K562 (cell line): ENCODE measurements at regions not wholly inside any gene's neighbourhood (a gene's known extent, or its start where the extent isn't known, plus 50 kb on each side); places are given as distances from the start of the nearest gene placed in this dataset.

Experiments
- ATAC-seq: fragments of 200-7000 bp; cut with Tn5 transposase; 3 replicates; pipeline ENCODE4 v1.9.1; 2020; ENCODE audit warnings: moderate library complexity
- BruUV-seq: library from RNA; stranded (reverse); fragments of 400-500 nt; replicated peaks from 2 replicates; lab custom pipeline; 2021; lab: Mats Ljungman, UMichigan
- CTCF ChIA-PET: fragments of 300-600 bp; formaldehyde crosslinking; extraction: SDS; loops from one replicate; lab custom pipeline; 2021; ENCODE audit warnings: low intra/inter-chr PET ratio; lab: Yijun Ruan, JAX
- POLR2A ChIA-PET: fragments of 300-600, 350-650 bp; sonication (Branson Sonifier 250); formaldehyde crosslinking; extraction: SDS; loops from one replicate; lab custom pipeline; 2021; ENCODE audit warnings: antibody characterized with exemption, inconsistent platforms; lab: Yijun Ruan, JAX
- DNase-seq, 4 experiments: peaks; one replicate each; pipeline versions ENCODE4 v3.0.0 to v3.0.0-alpha.2; 2011 to 2018; ENCODE audit warnings: low spot score in 3 of 4, mixed read lengths in 3 of 4; ENCODE audit errors: extremely low read depth in 1 of 4
- FAIRE-seq: peaks from 2 replicates; lab custom pipeline; 2011; peaks lifted over from hg19 to GRCh38; lab: Jason Lieb, UNC
- H2AFZ ChIP-seq: 2 replicates; pipeline ENCODE4 v1.6.0; 2011; ENCODE audit warnings: low read depth, low read length, control low read depth, inconsistent platforms
- H3K27ac ChIP-seq: fragments of 200-600 bp; 3 replicates; pipeline ENCODE4 v1.8.0; 2011; ENCODE audit warnings: low read depth, mild to moderate bottlenecking, control low read depth, inconsistent platforms, low read length, moderate library complexity, mixed read lengths; ENCODE audit errors: extremely low read depth
- H3K27me3 ChIP-seq, 2 experiments: fragments of 300-600 bp in 1 of 2; 2 replicates in 1 of 2; 3 replicates in 1 of 2; pipeline versions ENCODE4 v1.6.0 to v1.8.0; 2011; ENCODE audit warnings: inconsistent platforms in 2 of 2, low read length in 2 of 2, mild to moderate bottlenecking in 1 of 2, mixed read lengths in 1 of 2, moderate library complexity in 1 of 2; ENCODE audit not compliant: control insufficient read depth in 2 of 2, insufficient read depth in 2 of 2
- H3K36me3 ChIP-seq: fragments of 300-600 bp; 3 replicates; pipeline ENCODE4 v1.8.0; 2011; ENCODE audit warnings: mild to moderate bottlenecking, low read length, inconsistent platforms; ENCODE audit not compliant: control insufficient read depth, insufficient read depth
- H3K4me1 ChIP-seq, 2 experiments: fragments of 200-600 bp in 1 of 2; replicated peaks in 1 of 2; 2 replicates in 1 of 2; 3 replicates in 1 of 2; pipeline versions ENCODE4 v1.5.1 to v1.8.0; 2011; ENCODE audit warnings: inconsistent platforms in 2 of 2, low read length in 2 of 2, mild to moderate bottlenecking in 1 of 2, mixed read lengths in 1 of 2, moderate library complexity in 1 of 2; ENCODE audit not compliant: control insufficient read depth in 2 of 2, insufficient read depth in 2 of 2
- H3K4me2 ChIP-seq: 2 replicates; pipeline ENCODE4 v1.6.1; 2011; ENCODE audit warnings: low read length, control low read depth, inconsistent platforms, mixed read lengths; ENCODE audit not compliant: insufficient read depth
- H3K4me3 ChIP-seq: fragments of 200-600 bp; sonication (generic), shearing (Covaris generic); 2 replicates; pipeline ENCODE4 v1.5.1; 2016; ENCODE audit warnings: control low read depth, inconsistent platforms
- H3K79me2 ChIP-seq: fragments of 200-600 bp; 3 replicates; pipeline ENCODE4 v1.8.0; 2011; ENCODE audit warnings: low read length, inconsistent platforms; ENCODE audit not compliant: control insufficient read depth, insufficient read depth
- H3K9ac ChIP-seq, 2 experiments: 2 replicates each; pipeline versions ENCODE4 v1.6.0 to v1.6.1; 2011; ENCODE audit warnings: low read depth in 2 of 2, low read length in 2 of 2, control low read depth in 1 of 2, inconsistent platforms in 1 of 2, mild to moderate bottlenecking in 1 of 2, mixed read lengths in 1 of 2; ENCODE audit not compliant: insufficient read depth in 1 of 2
- H3K9me1 ChIP-seq: one replicate; pipeline ENCODE4 v1.6.0; 2011; ENCODE audit warnings: inconsistent platforms, mild to moderate bottlenecking, low read length, moderate library complexity; ENCODE audit not compliant: control insufficient read depth, insufficient read depth
- H3K9me3 ChIP-seq: replicated peaks from 2 replicates; pipeline ENCODE4 v1.5.1; 2011; ENCODE audit warnings: low read depth, low read length, inconsistent platforms; ENCODE audit not compliant: control insufficient read depth, insufficient read depth
- H4K20me1 ChIP-seq: replicated peaks from 2 replicates; pipeline ENCODE4 v1.6.1; 2011; ENCODE audit warnings: low read length, inconsistent platforms, mixed read lengths; ENCODE audit not compliant: control insufficient read depth, insufficient read depth
- BRD9 ChIP-seq: fragments of 450-650 bp; IDR thresholded peaks from 2 replicates; pipeline ENCODE4 v1.6.1; 2018; ENCODE audit warnings: low read depth; ENCODE audit not compliant: partially characterized antibody
- C11orf30 ChIP-seq: fragments of 450-650 bp; IDR thresholded peaks from 2 replicates; pipeline ENCODE4 v1.6.1; 2016; ENCODE audit warnings: low read depth, mild to moderate bottlenecking
- CCAR2 ChIP-seq: fragments of 200-400 bp; formaldehyde crosslinking; IDR thresholded peaks from 2 replicates; pipeline ENCODE4 v1.6.1; 2017; ENCODE audit warnings: mild to moderate bottlenecking, low read depth, low read length
- E2F1 ChIP-seq: sonication (generic); formaldehyde crosslinking; IDR thresholded peaks from 2 replicates; pipeline ENCODE4 v1.8.1; 2023; ENCODE audit warnings: mild to moderate bottlenecking, missing genetic modification reagents, moderate library complexity
- E2F3 ChIP-seq: fragments of 250-450 bp; sonication (Bioruptor Pico); IDR thresholded peaks from 2 replicates; pipeline ENCODE4 v1.4.0; 2020; ENCODE audit warnings: mild to moderate bottlenecking
- ETV1 ChIP-seq: fragments of 450-650 bp; conservative IDR thresholded peaks from 2 replicates; pipeline ENCODE4 v1.6.1; 2016; ENCODE audit warnings: missing genetic modification characterization, control low read depth, low read depth, missing compliant biosample characterization
- GATAD2A ChIP-seq: fragments of 450-650 bp; IDR thresholded peaks from 2 replicates; pipeline ENCODE4 v1.6.1; 2017
- HOXB6 ChIP-seq: fragments of 250-450 bp; sonication (Bioruptor Pico); IDR thresholded peaks from 2 replicates; pipeline ENCODE4 v1.5.1; 2022; ENCODE audit warnings: mild to moderate bottlenecking, borderline replicate concordance
- MTA3 ChIP-seq: fragments of 450-650 bp; formaldehyde crosslinking; IDR thresholded peaks from 2 replicates; pipeline ENCODE4 v1.6.1; 2017; ENCODE audit warnings: mild to moderate bottlenecking, borderline replicate concordance
- NFE2L1 ChIP-seq: fragments of 450-650 bp; IDR thresholded peaks from 2 replicates; pipeline ENCODE4 v1.6.1; 2016; ENCODE audit warnings: missing genetic modification characterization, low read depth, mild to moderate bottlenecking, missing compliant biosample characterization, moderate library complexity, borderline replicate concordance
- NFXL1 ChIP-seq: fragments of 450-650 bp; formaldehyde crosslinking; IDR thresholded peaks from 2 replicates; pipeline ENCODE4 v1.4.0; 2021; ENCODE audit warnings: mild to moderate bottlenecking
- NR3C1 ChIP-seq: sonication (generic); formaldehyde crosslinking; IDR thresholded peaks from 2 replicates; pipeline ENCODE4 v1.8.1; 2022; ENCODE audit warnings: missing genetic modification reagents
- PATZ1 ChIP-seq: fragments of 250-450 bp; sonication (Bioruptor Pico); IDR thresholded peaks from 2 replicates; pipeline ENCODE4 v1.5.0; 2020; ENCODE audit warnings: mild to moderate bottlenecking, borderline replicate concordance
- PHF20 ChIP-seq: fragments of 450-650 bp; IDR thresholded peaks from 2 replicates; pipeline ENCODE4 v1.6.1; 2018; ENCODE audit not compliant: partially characterized antibody
- PHF8 ChIP-seq: fragments of 200-600 bp; sonication (generic); IDR thresholded peaks from 2 replicates; pipeline ENCODE4 v1.6.1; 2012; ENCODE audit warnings: mixed run types, mild to moderate bottlenecking, inconsistent platforms, low read length, moderate library complexity, borderline replicate concordance
- POLR2G ChIP-seq: fragments of 200-400 bp; formaldehyde crosslinking; IDR thresholded peaks from 2 replicates; pipeline ENCODE4 v1.6.1; 2017; ENCODE audit warnings: low read depth, mild to moderate bottlenecking, antibody characterized with exemption, low read length, moderate library complexity
- POLR3A ChIP-seq: IDR thresholded peaks from 2 replicates; pipeline ENCODE4 v1.6.1; 2011; ENCODE audit warnings: borderline replicate concordance, mild to moderate bottlenecking, moderate library complexity; ENCODE audit not compliant: insufficient read length, insufficient read depth; ENCODE audit errors: extremely low read depth
- RBM15 ChIP-seq: fragments of 200-400 bp; formaldehyde crosslinking; IDR thresholded peaks from 2 replicates; pipeline ENCODE4 v1.6.1; 2018; ENCODE audit warnings: mild to moderate bottlenecking, low read length, moderate library complexity; ENCODE audit not compliant: insufficient read depth
- WGBS: fragments of 100-300 bp; shearing (Covaris generic); methylation state at CpG from one replicate; pipeline ENCODE4 v1.1.6; 2016; ENCODE audit warnings: low coverage, mixed read lengths; ENCODE audit not compliant: insufficient coverage; ENCODE audit errors: missing lambda C conversion rate; 5-methylcytosine and 5-hydroxymethylcytosine counted together
- in situ Hi-C: fragments of 300-500 bp; cut with MboI; formaldehyde crosslinking; loops from 4 replicates; pipeline ENCODE4 v1.15.0; 2018; ENCODE audit warnings: inconsistent platforms, mixed read lengths
- intact Hi-C: fragments of 100-400 bp; cut with micrococcal nuclease; formaldehyde crosslinking; loops from 2 replicates; pipeline ENCODE4 v1.14.2; 2022
- TF ChIP-seq, protein P1 (sequence below): fragments of 250-450 bp; sonication (Bioruptor Pico); IDR thresholded peaks from 2 replicates; pipeline ENCODE4 v1.8.0; 2022; ENCODE audit warnings: inconsistent platforms

DNA sequence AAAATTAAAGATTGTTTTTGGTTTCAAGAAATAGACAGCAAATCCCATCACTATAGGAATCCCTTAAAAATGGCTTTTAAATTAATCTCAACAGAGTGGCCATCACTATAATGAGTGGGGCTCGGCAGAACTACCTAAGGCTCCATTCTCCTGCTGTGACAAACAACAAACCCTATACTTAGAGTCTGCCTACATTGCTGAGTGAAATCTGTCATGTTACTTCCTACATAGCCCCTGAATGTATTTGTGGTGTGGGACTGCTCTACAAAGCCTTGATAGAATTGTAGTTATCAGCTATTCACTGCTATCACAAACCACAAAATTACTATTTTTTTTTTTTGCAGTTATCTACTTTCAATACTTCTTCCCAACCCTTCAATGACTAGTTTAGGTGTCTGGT, 538.7 kb upstream of the ATXN7L3B start:
- in situ Hi-C loops = no loop called here
- Histone ChIP-seq H3K27me3 (no peaks in the 10 kb centered on the region), H3K4me2 (no peak overlapping the region), H3K4me3 (no peak overlapping the region), H3K4me1 (no peaks in the 10 kb centered on the region), H3K79me2 (no peaks in the 10 kb centered on the region), H3K36me3 (no peaks in the 10 kb centered on the region), H2AFZ (no peak overlapping the region), H3K27ac (no peak overlapping the region), H3K9me1 (no peaks in the 10 kb centered on the region), H4K20me1 (no peaks in the 10 kb centered on the region), H3K9me3 (no peaks in the 10 kb centered on the region; the same call in 1 of the 2 replicates), H3K9ac (no peak overlapping the region)
- POLR2A ChIA-PET = no interaction called here
- DNase-seq (no peak), ATAC-seq (no peak), FAIRE-seq (no peak)
- WGBS = 0% methylated on average over 1 of the region's 1 CpG
- intact Hi-C loops = no loop called here
- CTCF ChIA-PET = no interaction called here
- no TSS peak for BruUV-seq
- TF ChIP-seq GATAD2A (no peak), NFXL1 (CRISPR knock-in tag) (no peak), C11orf30 (no peak), MTA3 (no peak), PHF8 (no peak), PATZ1 (no peak), ETV1 (tag) (no peak), BRD9 (no peak), POLR3A (no peak), POLR2G (no peak), NFE2L1 (tag) (no peak), CCAR2 (no peak), NR3C1 (CRISPR knock-in tag) (no peak), RBM15 (no peak), E2F3 (no peak), HOXB6 (CRISPR knock-in tag) (no peak), E2F1 (CRISPR knock-in tag) (no peak), PHF20 (no peak)
- TF ChIP-seq, protein P1, sequence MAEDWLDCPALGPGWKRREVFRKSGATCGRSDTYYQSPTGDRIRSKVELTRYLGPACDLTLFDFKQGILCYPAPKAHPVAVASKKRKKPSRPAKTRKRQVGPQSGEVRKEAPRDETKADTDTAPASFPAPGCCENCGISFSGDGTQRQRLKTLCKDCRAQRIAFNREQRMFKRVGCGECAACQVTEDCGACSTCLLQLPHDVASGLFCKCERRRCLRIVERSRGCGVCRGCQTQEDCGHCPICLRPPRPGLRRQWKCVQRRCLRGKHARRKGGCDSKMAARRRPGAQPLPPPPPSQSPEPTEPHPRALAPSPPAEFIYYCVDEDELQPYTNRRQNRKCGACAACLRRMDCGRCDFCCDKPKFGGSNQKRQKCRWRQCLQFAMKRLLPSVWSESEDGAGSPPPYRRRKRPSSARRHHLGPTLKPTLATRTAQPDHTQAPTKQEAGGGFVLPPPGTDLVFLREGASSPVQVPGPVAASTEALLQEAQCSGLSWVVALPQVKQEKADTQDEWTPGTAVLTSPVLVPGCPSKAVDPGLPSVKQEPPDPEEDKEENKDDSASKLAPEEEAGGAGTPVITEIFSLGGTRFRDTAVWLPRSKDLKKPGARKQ = no peak
